NCI-H187 (cell line): ENCODE measurements at regions not wholly inside any gene's neighbourhood (a gene's known extent, or its start where the extent isn't known, plus 50 kb on each side); places are given as distances from the start of the nearest gene placed in this dataset.
"Not testable (repeated sequence)": the region's sequence is repeated elsewhere in the genome, so short reads cannot be mapped to it uniquely, and the experiment has no call there.

Source experiments
- DNase-seq, 2 experiments: peaks; one replicate each; lab custom pipeline; 2025; lab: John Stamatoyannopoulos, UW

DNA sequence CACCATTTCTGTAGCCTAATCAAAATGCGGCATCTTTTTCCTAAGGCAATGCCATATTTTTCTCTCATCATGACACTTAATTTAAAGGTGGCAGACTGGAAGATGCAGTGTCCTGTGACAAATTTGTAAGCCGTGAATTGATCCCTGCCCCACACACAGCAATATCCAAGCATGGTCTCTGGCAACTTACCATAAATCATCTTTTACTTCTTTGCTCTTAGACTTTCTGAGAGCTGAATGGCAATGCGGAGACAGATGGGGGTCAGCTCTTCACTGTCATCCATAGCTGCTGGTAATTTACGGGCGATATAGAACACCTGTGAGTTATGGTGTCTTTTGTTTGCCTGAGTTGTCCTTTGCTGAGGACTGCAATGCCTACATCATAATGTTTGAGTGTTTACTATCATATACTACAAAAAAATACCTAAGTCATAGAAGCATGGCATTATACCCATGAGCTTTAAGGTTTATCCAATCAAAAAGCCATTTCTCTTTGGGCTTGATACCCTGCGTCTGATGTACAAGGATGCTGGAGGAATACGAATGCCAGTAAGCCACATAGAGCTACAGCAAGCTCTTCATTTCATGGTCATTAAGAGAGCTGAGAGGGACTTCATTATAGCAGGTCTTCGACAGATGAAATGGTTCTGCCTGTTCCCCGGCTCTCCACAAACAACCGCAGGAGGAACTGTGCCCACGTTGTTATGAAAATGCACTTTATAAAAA, 148.1 kb downstream of the TRIML1 start:
- no peak for DNase-seq

DNA sequence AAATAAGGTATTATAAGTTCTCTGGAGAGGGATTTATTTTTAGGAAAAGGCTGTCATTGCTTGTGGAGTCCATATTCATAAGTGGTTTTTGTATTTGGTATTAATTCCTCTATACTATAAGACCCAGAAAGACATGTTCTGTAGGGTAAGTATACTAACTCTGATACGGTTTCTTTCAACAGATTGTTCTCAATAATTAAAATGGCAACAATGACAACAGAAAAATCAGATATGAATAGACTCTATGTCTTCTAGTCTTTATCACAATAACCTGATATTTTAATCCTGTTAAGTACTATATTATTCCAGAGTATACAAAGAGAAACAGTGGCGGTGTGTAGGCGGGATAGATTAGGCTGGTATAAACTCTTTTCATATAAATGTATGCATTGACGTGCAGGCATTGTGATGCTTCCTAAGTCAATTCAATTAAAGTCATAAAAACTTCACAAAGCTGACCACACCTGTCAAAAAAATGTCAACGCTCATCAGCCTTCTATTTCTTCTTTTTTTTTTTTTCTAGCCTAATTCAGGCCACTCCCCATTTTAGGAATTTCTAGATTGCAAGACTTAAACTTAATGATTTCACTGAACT, 150.4 kb downstream of the TRIML1 start:
- DNase-seq = no peak

DNA sequence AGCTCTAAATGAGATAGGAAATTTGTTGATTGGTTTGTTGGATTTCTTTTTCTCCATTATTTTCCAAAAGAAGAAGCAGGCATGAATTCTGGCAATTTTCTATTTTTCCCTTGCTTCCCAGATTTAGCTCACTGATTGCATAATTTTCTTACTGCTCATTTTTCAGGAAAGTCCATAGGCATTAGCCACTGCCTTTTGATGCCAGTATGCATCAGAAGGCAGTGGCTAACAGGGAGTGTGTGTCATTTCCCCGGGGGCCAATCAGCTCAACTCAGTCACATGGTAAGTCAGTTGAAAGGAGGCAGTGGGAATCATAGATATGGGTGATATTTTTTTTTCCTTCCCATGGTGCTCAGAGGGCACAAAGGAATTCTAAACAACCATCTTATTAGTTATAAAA, 156.7 kb downstream of the TRIML1 start:
- DNase-seq = no peak

DNA sequence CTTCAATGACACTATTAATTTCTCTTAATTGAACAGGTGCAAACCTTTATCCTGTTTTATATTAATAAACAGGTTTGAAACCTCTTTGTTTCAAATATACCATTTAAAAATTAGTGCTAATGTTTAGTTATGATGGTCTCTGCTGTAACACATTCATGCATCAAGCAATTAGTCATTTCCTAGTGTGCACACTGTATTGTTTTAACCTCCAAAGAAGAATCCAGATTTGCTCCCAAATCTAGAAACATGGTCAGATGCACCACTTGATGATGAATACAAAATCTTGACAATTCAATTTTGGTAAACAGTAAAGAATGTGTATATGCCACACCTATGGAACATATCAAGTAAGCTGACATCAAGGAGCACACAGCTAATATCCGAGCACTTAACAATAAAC, 157.1 kb downstream of the TRIML1 start:
- DNase-seq = no peak

DNA sequence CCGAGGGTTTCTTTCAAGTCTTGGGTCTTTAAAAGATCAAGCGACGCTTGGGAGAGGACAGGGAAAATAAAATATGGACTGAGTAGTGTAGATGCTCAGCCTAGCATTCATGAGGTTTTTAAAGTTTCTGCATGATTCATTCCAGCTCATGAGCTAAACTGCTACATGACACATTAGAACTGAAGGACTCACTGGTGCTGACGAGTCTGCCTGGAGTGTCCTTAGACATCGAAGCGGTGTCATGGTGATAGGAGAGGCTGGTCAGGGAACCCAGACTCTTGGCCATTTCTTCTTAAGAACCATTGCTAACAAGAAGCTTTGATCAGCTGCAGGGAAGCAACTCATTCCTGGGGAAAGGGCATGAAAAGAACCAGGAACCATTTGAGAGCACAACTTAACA, 158.6 kb downstream of the TRIML1 start:
- DNase-seq = no peak

DNA sequence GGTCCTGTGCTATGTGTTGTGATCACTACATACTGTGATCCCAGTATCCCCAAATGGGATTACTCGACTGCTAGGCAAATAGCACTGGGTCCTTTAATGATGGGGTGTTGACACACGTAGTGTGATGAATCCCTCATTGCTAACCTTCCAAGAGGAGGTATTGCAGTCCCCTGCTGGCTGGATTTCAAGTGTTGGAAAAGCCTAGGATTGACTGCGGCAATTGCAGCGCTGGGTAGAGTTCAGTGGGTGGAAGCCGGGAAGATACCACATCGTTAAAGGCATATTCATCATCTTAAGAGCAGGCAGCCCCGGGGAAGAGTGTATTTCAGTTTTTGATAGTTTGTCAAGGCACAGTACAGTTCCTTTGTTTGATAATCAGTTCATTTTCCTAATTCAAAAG, 159.9 kb downstream of the TRIML1 start:
- DNase-seq = no peak

DNA sequence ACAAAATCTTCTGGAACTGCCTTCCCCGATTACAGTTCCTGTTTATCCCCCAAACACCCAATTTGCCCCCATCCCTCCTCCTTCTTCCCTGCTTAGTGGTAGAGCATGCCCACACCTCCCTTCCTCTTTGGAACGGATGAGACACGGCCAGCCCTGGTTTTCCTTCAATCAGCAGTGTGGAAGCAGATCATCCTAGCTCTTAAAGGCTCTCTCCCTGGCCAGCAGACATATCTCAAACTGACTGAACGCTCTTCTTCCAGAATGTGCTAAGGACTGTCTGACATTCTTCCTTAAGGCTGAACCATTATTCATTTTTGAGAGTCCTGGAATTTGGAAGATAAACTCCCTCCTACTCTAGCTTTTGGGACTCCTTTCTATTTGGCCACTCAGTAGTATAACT, 161.1 kb downstream of the TRIML1 start:
- no peak for DNase-seq

DNA sequence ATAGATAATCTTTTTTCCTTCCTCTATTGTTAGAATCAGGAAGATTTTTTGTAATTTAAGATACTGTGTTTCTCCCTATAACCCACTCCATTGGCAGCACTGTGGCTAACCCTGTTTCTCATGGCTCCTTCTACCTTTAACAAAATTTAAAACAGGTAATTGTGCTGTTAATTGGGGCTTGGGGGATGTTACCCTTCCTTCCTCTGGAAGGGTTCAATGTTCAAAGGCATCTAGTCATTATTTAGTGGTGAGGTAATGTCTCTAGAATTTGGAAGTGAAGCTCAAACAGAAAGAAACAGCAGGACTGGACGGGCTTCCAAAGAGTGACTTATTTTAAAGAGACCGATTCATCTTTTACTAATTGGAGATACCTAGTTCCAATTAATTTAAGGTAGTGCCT, 166.4 kb downstream of the TRIML1 start:
- no peak for DNase-seq

DNA sequence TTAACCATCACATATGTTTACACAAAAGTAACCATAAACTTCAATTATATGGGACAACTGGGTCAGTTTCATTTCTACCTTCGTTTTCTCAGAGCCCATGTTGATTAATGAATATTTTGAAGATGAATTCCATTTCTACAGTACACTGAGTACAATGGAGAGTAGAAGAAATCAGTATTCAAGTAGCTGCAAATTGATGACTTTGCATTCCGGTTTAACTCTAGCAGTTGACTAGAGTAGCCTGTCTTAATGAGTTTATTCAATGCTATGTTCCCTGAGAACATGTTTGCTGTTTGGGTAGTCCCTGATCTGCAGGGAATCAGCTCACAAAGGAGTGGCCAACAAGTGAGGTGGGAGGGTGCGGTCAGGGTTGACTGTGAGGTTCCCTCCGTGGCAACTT, 168.3 kb downstream of the TRIML1 start:
- DNase-seq = no peak

DNA sequence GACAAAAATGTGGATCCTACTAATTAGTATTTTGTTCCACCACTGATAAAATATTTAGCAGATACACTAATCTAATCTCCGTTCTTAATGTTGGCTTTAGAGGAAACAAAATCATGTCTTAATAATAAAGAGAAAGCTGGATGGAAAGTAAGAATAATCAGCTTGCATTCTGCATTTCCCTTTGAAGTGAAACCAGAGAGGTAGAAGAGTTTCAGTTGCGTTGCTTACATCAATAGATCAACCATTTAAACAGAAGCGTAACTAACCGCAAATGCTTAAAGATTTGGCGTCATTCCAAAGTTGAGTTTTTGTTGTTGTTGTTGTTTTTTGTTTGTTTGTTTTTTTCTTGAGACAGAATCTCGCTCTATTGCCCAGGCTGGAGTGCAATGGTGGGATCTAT, 168.9 kb downstream of the TRIML1 start:
- DNase-seq = no peak

DNA sequence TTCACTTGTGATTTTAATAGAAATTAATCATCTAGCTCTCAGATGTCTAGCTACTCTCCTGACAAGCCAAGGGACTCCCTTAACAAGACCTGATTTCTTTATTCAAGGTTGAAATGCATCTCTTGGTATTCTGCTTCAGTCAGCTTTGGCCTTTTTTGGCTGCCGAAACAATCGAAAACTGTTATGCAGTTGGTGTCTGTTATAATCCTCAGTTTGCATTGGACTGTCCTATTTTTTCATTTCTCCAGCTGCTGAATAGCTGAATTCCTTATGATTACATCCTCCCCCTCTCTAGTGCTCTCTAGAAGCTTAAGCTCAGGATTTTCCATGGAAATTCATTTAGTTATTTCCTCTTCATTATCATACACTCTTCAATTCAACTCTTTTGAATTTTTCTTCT, 177.2 kb downstream of the TRIML1 start:
- DNase-seq = no peak

DNA sequence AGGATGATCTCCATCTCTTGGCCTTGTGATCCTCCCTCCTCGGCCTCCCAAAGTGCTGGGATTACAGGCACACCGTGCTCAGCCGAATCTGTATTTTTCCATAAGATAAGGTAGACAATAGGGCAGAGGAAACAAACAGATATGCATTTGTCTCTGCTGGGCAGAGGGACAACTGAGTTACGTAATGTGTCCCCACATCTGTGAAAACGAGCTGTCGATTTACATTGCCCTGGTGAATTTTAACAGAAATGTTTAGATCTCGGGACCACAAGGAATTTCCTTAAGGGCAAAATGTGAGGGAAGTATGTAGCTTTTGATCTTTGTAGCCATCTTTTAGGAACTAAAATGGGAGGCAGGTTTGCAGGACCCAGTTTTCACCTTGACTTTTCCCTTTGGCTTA, 189.7 kb downstream of the TRIML1 start:
- DNase-seq = no peak

DNA sequence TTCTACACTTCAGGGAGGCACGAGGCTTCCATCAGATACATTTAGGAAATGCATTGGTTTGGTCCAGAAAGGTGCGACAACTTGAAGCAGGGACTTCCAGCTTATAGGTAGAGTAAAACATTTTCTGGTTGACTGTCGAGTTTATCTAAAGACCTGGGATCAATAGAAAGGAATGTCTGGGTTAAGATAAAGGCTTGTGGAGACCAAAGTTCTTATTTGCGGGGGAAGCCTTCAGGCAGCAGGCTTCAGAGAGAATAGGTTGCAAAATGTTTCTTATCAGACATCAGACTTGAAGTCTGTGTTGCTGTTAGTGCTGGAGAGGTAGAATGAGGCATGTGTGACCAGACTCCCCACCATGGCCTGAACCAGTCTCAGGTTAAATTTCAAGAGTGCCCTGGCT, 190.3 kb downstream of the TRIML1 start:
- DNase-seq = no peak

DNA sequence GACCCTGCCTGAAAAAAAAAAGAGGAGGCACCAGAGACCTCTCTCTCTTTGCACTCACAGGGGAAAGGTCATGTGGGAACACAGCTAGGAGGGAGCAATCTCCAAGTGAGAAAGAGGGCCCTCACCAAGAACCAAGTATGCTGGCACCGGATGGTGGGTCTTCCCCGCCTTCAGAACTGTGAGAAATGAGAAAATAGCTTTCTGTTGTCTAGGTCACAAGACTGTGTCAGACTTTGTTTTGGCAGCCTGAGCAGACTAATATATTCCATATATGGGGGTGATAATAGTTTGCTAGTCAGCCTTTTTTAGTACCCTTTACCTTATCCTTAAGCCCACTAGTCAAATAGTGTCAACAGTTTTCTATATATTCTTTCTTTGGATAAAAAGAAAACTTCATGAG, 193.0 kb downstream of the TRIML1 start:
- DNase-seq = no peak

DNA sequence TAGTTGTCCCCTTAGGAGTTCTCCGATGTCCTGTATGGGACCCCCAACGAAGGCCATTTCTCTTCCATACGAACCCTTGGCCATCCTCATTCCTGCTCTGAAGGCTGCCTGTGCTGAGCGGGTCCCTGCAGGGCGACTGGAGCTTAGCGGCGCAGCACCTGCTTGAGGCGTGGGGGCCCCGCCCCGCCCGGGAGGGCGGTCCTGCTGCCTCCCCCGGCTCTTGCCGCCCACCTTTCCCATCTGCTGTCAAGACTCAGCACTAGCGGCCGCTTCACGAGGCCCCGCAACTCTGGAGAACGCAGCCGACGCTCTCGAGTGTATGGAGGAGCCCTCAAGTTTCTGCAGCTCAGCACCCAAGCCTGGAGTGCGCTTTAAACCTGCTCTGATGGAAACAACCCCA, 197.7 kb downstream of the TRIML1 start:
- DNase-seq = no peak

DNA sequence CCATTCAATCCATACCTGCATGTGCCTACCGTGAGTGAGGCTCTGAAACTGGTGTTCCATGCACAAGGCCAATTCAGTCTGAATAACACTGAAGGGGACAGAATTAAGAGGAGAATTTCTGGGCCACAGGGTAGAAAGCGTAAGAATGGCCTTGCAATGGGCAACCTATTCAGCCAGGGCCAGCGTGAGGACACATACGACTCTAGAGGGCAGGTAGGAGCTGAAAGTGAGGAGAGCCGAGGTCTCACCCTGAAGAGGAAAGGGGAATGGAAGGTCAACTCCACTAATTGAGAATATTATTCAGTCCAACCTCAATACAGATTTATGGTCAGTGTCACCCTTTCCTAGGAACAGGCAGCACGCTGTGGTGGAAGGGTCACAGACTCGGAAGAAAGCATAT, 202.2 kb downstream of the TRIML1 start:
- DNase-seq = no peak

DNA sequence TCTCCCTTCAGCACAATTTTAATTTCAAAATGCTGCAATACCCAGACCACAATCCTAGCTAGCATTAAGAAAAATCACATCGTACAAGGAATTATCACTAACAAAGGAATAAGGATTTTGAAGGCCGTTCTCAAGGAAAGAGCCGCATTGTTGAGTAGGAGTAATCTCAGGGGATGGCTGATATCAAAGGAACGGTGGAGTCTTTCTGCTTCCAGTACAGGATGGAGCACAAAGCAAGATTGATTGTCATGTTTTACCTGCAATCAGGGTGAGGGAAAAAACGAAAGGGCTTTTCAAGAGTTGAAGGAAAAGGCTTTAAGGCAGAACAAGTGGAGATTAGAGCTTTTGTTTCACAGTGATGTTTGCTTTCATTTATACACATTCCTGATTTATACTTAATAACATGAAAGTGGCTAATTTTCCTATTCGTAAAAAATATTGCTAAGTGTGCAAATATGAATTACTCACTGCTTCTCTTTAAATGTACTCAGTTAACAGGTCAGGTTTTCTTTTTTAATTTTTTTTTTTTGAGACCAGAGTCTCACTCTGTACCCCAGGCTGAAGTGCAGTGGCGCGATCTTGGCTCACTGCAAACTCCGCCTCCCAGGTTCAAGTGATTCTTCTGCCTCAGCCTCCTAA, 207.0 kb downstream of the TRIML1 start:
- DNase-seq = no peak

DNA sequence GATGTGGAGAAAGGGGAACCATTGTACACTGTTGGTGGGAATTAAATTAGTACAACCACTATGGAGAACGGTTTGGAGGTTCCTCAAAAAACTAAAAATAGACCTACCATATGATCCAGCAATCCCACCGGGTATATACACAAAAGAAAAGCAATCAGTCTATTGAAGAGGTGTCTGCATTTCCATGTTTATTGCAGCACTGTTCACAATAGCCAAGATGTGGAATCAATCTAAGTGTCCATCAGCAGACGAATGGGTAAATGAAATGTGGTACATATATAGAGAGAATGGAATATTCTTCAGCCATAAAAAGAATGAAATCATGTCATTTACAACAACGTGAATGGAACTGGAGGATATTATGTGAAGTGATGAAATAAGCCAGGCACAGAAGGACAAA, 208.1 kb downstream of the TRIML1 start:
- DNase-seq = no peak

DNA sequence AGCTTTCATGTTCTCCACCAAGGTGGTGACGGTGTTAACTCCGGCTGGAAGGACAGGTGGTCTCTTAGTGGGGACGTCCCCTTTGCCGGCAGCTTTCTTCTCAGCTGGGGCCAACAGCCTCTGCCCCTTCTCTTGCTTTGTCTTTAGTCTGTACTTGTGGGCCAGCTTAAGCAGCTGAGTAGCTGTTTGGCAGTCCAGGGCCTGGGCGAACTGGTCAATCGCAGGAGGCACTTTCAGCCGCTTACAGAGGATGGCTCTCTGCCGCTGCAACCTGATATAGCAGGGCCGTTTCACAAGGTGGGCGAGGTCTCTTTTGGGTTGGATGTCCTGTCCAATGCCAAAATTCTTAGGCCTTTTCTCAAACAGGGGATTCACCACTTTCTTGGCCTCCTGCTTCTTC, 210.3 kb downstream of the TRIML1 start:
- DNase-seq = not testable (repeated sequence)

DNA sequence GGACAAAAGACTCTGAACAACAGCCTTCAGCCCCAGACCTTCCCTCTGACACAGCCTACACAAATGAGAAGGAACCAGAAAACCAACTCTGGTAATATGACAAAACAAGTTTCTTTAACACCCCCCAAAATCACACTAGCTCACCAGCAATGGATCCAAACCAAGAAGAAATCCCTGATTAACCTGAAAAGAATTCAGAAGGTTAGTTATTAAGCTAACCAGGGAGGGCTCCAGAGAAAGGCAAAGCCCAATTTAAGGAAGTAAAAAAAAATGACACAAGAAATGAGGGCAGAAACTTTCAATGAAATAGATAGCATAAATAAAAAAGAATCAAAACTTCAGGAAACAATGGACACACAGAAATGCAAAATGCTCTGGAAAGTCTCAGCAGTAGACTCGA, 224.0 kb downstream of the TRIML1 start:
- DNase-seq = no peak

DNA sequence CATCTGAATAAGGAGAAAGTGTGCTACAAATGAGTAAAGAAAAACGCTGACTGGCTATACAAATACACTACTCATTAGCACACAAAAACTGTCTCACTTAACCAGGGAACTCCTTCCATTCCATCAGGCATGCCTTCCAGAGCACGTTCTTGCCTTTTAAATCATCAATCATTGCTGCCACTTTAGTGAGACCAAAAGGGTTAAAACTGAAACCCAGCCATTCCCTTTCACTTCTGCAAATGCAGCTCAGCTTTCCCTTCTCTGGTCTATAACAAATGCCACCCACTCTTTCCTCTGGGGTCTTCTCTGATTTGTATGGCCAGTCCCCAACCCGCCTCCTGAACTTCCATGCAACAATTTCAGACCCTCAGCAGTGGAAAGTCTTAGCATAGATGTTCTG, 231.5 kb downstream of the TRIML1 start:
- DNase-seq = no peak

DNA sequence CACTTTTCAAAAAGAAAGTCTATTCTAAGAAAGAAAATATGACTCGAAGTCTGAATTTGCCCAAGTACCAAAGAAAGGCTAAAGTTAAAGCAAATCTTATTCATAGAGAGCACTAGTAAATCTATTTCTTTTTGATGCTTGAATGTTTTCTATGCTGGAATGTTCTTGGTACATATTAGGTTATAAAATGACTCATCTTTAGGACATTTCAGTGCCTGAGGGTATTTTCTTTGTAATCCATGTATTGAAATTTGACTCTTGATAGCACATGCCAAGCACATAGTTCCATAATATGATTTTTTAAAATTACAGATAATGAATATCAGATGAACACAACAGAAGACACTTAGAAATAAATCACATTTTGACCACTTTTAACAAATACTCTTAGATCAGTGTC, 232.8 kb downstream of the TRIML1 start:
- no peak for DNase-seq

DNA sequence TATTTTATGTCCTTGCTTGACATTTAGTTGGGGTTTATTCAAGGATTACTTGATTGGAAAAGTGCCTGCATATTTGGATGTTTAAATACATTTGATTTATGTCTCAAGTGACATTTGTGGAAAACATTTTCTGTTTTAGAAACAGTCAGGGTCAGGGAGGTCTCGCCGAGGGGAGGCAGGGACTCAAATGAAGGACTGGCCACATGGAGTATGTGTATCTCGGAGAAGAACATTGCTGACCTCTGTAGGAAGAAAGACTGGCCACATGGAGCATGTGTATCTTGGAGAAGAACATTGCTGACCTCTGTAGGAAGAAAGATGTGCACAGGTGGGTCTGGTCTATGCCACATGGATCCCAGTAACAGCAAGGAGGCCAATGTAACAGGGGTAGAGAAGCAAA, 233.6 kb downstream of the TRIML1 start:
- no peak for DNase-seq

DNA sequence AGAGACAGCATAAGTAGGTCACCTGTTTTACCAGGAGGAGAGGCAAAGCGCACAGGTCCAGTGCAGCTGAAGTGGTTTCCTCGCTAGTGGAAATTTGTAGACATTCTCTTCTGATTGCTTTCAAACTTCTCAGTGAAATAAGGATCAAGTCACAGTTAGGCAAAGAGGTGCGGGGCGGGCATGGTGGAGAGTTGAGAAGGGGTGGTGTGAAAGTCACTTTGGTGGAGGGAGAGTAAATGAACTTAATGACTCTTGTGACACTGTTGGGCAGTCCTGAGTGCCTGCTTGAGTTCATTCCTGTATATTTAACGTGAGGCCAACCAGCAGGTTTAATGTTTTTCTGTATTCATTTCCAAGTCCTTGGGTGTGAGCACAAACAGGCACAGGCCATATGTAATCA, 235.6 kb downstream of the TRIML1 start:
- DNase-seq = no peak
